K562 (cell line): ENCODE measurements at regions not wholly inside any gene's neighbourhood (a gene's known extent, or its start where the extent isn't known, plus 50 kb on each side); places are given as distances from the start of the nearest gene placed in this dataset.

Source experiments
- ARID2 ChIP-seq: fragments of 450-650 bp; IDR thresholded peaks from 2 replicates; pipeline ENCODE4 v1.6.1; 2017; ENCODE audit warnings: antibody characterized with exemption, mild to moderate bottlenecking
- BACH1 ChIP-seq: fragments of 200-800 bp; sonication (Bioruptor generic); IDR thresholded peaks from 2 replicates; pipeline ENCODE4 v1.6.1; 2016; ENCODE audit warnings: missing genetic modification characterization, missing compliant biosample characterization
- CGGBP1 ChIP-seq: fragments of 250-450 bp; sonication (Bioruptor Pico); IDR thresholded peaks from 2 replicates; pipeline ENCODE4 v1.9.0; 2021; ENCODE audit warnings: mild to moderate bottlenecking
- E2F1 ChIP-seq: sonication (generic); formaldehyde crosslinking; IDR thresholded peaks from 2 replicates; pipeline ENCODE4 v1.8.1; 2023; ENCODE audit warnings: mild to moderate bottlenecking, missing genetic modification reagents, moderate library complexity
- NCOA1 ChIP-seq: fragments of 450-650 bp; IDR thresholded peaks from 2 replicates; pipeline ENCODE4 v1.6.1; 2016; ENCODE audit warnings: low read depth
- POLR3A ChIP-seq: IDR thresholded peaks from 2 replicates; pipeline ENCODE4 v1.6.1; 2011; ENCODE audit warnings: borderline replicate concordance, mild to moderate bottlenecking, moderate library complexity; ENCODE audit not compliant: insufficient read length, insufficient read depth; ENCODE audit errors: extremely low read depth
- PRPF4 ChIP-seq: fragments of 200-400 bp; formaldehyde crosslinking; IDR thresholded peaks from one replicate; pipeline ENCODE4 v1.6.1; 2017; ENCODE audit warnings: low read length, low read depth, mild to moderate bottlenecking; ENCODE audit not compliant: insufficient read depth, poor library complexity, severe bottlenecking
- SREBF2 ChIP-seq: sonication (generic); formaldehyde crosslinking; IDR thresholded peaks from 2 replicates; pipeline ENCODE4 v1.4.0; 2020; ENCODE audit warnings: mild to moderate bottlenecking, missing genetic modification reagents
- SRSF3 ChIP-seq: fragments of 200-400 bp; formaldehyde crosslinking; IDR thresholded peaks from 2 replicates; pipeline ENCODE4 v1.6.1; 2016; ENCODE audit warnings: mild to moderate bottlenecking, low read length, moderate library complexity; ENCODE audit not compliant: insufficient read depth
- STAG1 ChIP-seq: sonication (generic); formaldehyde crosslinking; IDR thresholded peaks from 2 replicates; pipeline ENCODE4 v1.5.0; 2020; ENCODE audit warnings: missing genetic modification reagents, borderline replicate concordance
- TFAM ChIP-seq: fragments of 250-450 bp; sonication (Bioruptor Pico); conservative IDR thresholded peaks from 2 replicates; pipeline ENCODE4 v1.5.0; 2021; ENCODE audit warnings: mild to moderate bottlenecking, moderate library complexity
- THRB ChIP-seq: fragments of 450-650 bp; formaldehyde crosslinking; conservative IDR thresholded peaks from 2 replicates; pipeline ENCODE4 v1.4.0; 2022; ENCODE audit warnings: mild to moderate bottlenecking, missing genetic modification characterization
- ZBTB12 ChIP-seq: fragments of 250-450 bp; sonication (Bioruptor Pico); IDR thresholded peaks from 2 replicates; pipeline ENCODE4 v1.4.0; 2020
- ZBTB34 ChIP-seq: fragments of 250-450 bp; sonication (Bioruptor Pico); IDR thresholded peaks from 2 replicates; pipeline ENCODE4 v1.8.0; 2021; ENCODE audit warnings: mild to moderate bottlenecking, moderate library complexity
- ZNF12 ChIP-seq: sonication (generic); formaldehyde crosslinking; IDR thresholded peaks from 2 replicates; pipeline ENCODE4 v1.4.0; 2020; ENCODE audit warnings: mild to moderate bottlenecking, missing genetic modification reagents
- ZNF224 ChIP-seq: sonication (generic); formaldehyde crosslinking; IDR thresholded peaks from 2 replicates; pipeline ENCODE4 v1.8.0; 2022; ENCODE audit warnings: mild to moderate bottlenecking, missing genetic modification reagents
- ZNF23 ChIP-seq: fragments of 250-450 bp; sonication (Bioruptor Pico); IDR thresholded peaks from 2 replicates; pipeline ENCODE4 v1.4.0; 2020; ENCODE audit warnings: mild to moderate bottlenecking
- ZNF316 ChIP-seq: fragments of 450-650 bp; IDR thresholded peaks from 2 replicates; pipeline ENCODE4 v1.6.1; 2016
- ZNF445 ChIP-seq: fragments of 250-450 bp; sonication (Bioruptor Pico); IDR thresholded peaks from 2 replicates; pipeline ENCODE4 v1.4.0; 2020; ENCODE audit warnings: low read depth, mild to moderate bottlenecking, moderate library complexity
- ZNF76 ChIP-seq: fragments of 250-450 bp; sonication (Bioruptor Pico); IDR thresholded peaks from 2 replicates; pipeline ENCODE4 v1.4.0; 2020; ENCODE audit warnings: mild to moderate bottlenecking, moderate library complexity, borderline replicate concordance
- ZNF79 ChIP-seq: fragments of 250-450 bp; sonication (Bioruptor Pico); IDR thresholded peaks from 2 replicates; pipeline ENCODE4 v1.4.0; 2020; ENCODE audit warnings: low read depth, mild to moderate bottlenecking, moderate library complexity

- TF ChIP-seq POLR3A, result no peak
- no peak for TF ChIP-seq E2F1
- no peak for TF ChIP-seq SREBF2
- TF ChIP-seq ZBTB12 (CRISPR knock-in tag), result peak; percentile 79
- no peak for TF ChIP-seq ZNF316
- peak; percentile 73 for TF ChIP-seq ZNF79 (CRISPR knock-in tag)
- peak; percentile 81 for TF ChIP-seq ZNF23 (CRISPR knock-in tag)
- no peak for TF ChIP-seq STAG1
- no peak for TF ChIP-seq PRPF4
- no peak for TF ChIP-seq CGGBP1 (CRISPR knock-in tag)
- no peak for TF ChIP-seq TFAM (CRISPR knock-in tag)
- no peak for TF ChIP-seq ZBTB34 (CRISPR knock-in tag)
- no peak for TF ChIP-seq ZNF12 (CRISPR knock-in tag)
- TF ChIP-seq ZNF445, result no peak
- TF ChIP-seq ZNF76 (CRISPR knock-in tag), result no peak
- no peak for TF ChIP-seq NCOA1
- no peak for TF ChIP-seq ARID2
- TF ChIP-seq BACH1, result peak; percentile 62; the same call in 1 of the 2 replicates
- TF ChIP-seq ZNF224 (CRISPR knock-in tag), result no peak
- no peak for TF ChIP-seq SRSF3
- TF ChIP-seq THRB, result no peak
These were observed 743.2 kb downstream of the TRAM1L1 start (continued) for GRCh38 chr4:116342143-116342542.
